Ishikawa (cell line): ENCODE measurements at regions not wholly inside any gene's neighbourhood (a gene's known extent, or its start where the extent isn't known, plus 50 kb on each side); places are given as distances from the start of the nearest gene placed in this dataset.

ENCODE experiments used
- EP300 ChIP-seq: IDR thresholded peaks from 2 replicates; pipeline ENCODE4 v1.6.1; 2012; ENCODE audit warnings: borderline replicate concordance
- FOXM1 ChIP-seq: IDR thresholded peaks from 2 replicates; pipeline ENCODE4 v1.6.1; 2012; ENCODE audit warnings: low read depth, borderline replicate concordance
- TAF1 ChIP-seq: IDR thresholded peaks from 2 replicates; pipeline ENCODE4 v1.6.1; 2012; ENCODE audit warnings: low read depth, mild to moderate bottlenecking

- TF ChIP-seq FOXM1 (no peak), TAF1 (no peak), EP300 (no peak)
Measured at GRCh38 chr11:37687130-37687529, 1089.1 kb upstream of the RAG2 start.
